ENCODE measurements at regions not wholly inside any gene's neighbourhood (a gene's known extent, or its start where the extent isn't known, plus 50 kb on each side); places are given as distances from the start of the nearest gene placed in this dataset.

- no peaks in the 10 kb centered on the region for H3K27me3 ChIP-seq
- WGBS, 4 donors = 43 to 52% (median 50%) methylated on average over 2 of the region's 2 CpGs
- intact Hi-C loops (cut with DNase I) = no loop called here
- no peak overlapping the region for H3K27ac ChIP-seq
- DNase-seq = no peak
- H3K9me3 ChIP-seq (replicated peaks in 1 of 3) = no peaks in the 10 kb centered on the region
- H3K36me3 ChIP-seq (replicated peaks in 1 of 2) = no peaks in the 10 kb centered on the region
- TF ChIP-seq POLR2A (IDR thresholded peaks at IDR 0.05) (no peak), CTCF (IDR thresholded peaks at IDR 0.05) (no peak)
- H3K4me1 ChIP-seq (replicated peaks in 1 of 2) = no peaks in the 10 kb centered on the region
- H3K4me3 ChIP-seq = no peak overlapping the region
These were observed 284.3 kb upstream of the MDGA2 start for GRCh38 chr14:47959740-47960139.

GRCh38 chr14:47949006-47949405 is 273.6 kb upstream of the MDGA2 start:
- Histone ChIP-seq H3K9me3 (replicated peaks in 1 of 3) (no peaks in the 10 kb centered on the region), H3K27me3 (no peaks in the 10 kb centered on the region), H3K36me3 (replicated peaks in 1 of 2) (no peaks in the 10 kb centered on the region), H3K4me3 (no peak overlapping the region), H3K4me1 (replicated peaks in 1 of 2) (no peaks in the 10 kb centered on the region), H3K27ac (no peak overlapping the region)
- intact Hi-C loops (cut with DNase I) = no loop called here
- TF ChIP-seq CTCF (IDR thresholded peaks at IDR 0.05) (no peak), POLR2A (IDR thresholded peaks at IDR 0.05) (no peak)
- WGBS, 4 donors = 80 to 91% (median 88%) methylated on average over 6 of the region's 6 CpGs
- no peak for DNase-seq

- Histone ChIP-seq H3K36me3 (replicated peaks in 1 of 2) (no peaks in the 10 kb centered on the region), H3K27ac (no peak overlapping the region), H3K4me3 (no peak overlapping the region), H3K4me1 (replicated peaks in 1 of 2) (no peaks in the 10 kb centered on the region), H3K27me3 (no peaks in the 10 kb centered on the region), H3K9me3 (replicated peaks in 1 of 3) (no peaks in the 10 kb centered on the region)
- intact Hi-C loops (cut with DNase I) = no loop called here
- no peak for TF ChIP-seq POLR2A (IDR thresholded peaks at IDR 0.05)
- TF ChIP-seq CTCF (IDR thresholded peaks at IDR 0.05) = no peak
- no peak for DNase-seq
- WGBS, 4 donors = 56 to 63% (median 61%) methylated on average over 4 of the region's 4 CpGs
These were observed 259.9 kb upstream of the MDGA2 start for GRCh38 chr14:47935332-47935731.

GRCh38 chr14:47929334-47929733 is 253.9 kb upstream of the MDGA2 start:
- TF ChIP-seq CTCF (IDR thresholded peaks at IDR 0.05) = no peak
- TF ChIP-seq POLR2A (IDR thresholded peaks at IDR 0.05) = no peak
- intact Hi-C loops (cut with DNase I) = no loop called here
- no peaks in the 10 kb centered on the region for H3K9me3 ChIP-seq (replicated peaks in 1 of 3)
- no peaks in the 10 kb centered on the region for H3K4me1 ChIP-seq (replicated peaks in 1 of 2)
- H3K27me3 ChIP-seq = no peaks in the 10 kb centered on the region
- DNase-seq = no peak
- H3K27ac ChIP-seq = no peak overlapping the region
- H3K36me3 ChIP-seq (replicated peaks in 1 of 2) = no peaks in the 10 kb centered on the region
- no peak overlapping the region for H3K4me3 ChIP-seq

All from adrenal gland (tissue), 9 donors.